GM12874 (cell line): ENCODE measurements at regions not wholly inside any gene's neighbourhood (a gene's known extent, or its start where the extent isn't known, plus 50 kb on each side); places are given as distances from the start of the nearest gene placed in this dataset.

Experiments used
- CTCF ChIP-seq: IDR thresholded peaks from 2 replicates; pipeline ENCODE4 v1.5.1; 2011; ENCODE audit warnings: low read depth, mild to moderate bottlenecking, control low read depth, low read length, moderate library complexity; ENCODE audit not compliant: insufficient read depth

GRCh38 chr2:62382122-62382521 is 123.9 kb downstream of the TMEM17 start:
- TF ChIP-seq CTCF, result no peak

GRCh38 chr2:62381656-62382055 is 124.3 kb downstream of the TMEM17 start:
- no peak for TF ChIP-seq CTCF

GRCh38 chr2:62379566-62379965 is 126.4 kb downstream of the TMEM17 start:
- no peak for TF ChIP-seq CTCF

GRCh38 chr2:62375113-62375420 is 130.9 kb downstream of the TMEM17 start:
- no peak for TF ChIP-seq CTCF

- TF ChIP-seq CTCF, result no peak
These were observed 131.5 kb downstream of the TMEM17 start for GRCh38 chr2:62374301-62375112.

- no peak for TF ChIP-seq CTCF
These were observed 133.2 kb downstream of the TMEM17 start for GRCh38 chr2:62372824-62373223.

- TF ChIP-seq CTCF, result no peak
These were observed 135.4 kb downstream of the TMEM17 start for GRCh38 chr2:62370321-62371250.
